ENCODE measurements at regions not wholly inside any gene's neighbourhood (a gene's known extent, or its start where the extent isn't known, plus 50 kb on each side); places are given as distances from the start of the nearest gene placed in this dataset.

DNA sequence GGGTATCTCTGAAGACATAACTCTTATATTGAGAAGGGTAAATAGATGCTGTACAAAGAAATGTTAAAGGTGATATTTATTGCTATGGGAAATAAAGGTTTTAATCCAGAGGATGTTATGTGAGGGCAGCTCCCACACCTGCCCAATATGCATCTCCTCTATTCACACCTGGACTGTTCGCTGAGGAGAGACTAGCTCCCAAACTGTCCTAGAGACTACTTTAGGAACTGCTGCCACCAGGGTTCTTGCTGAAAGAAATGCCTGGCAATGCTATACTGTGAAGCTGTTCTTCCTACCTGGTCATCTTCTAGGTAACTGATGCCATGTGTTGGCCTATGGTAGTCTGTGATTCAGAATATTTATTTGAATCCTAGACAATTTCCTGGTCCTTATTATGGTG lies 1421.5 kb upstream of the SPRY2 start:
- Histone ChIP-seq H2AFZ (ENCODE audit: insufficient read depth, low read depth, low read length, poor library complexity, severe bottlenecking) (no peak overlapping the region), H3K79me2 (ENCODE audit: control insufficient read depth, insufficient read depth, low read length) (no peaks in the 10 kb centered on the region), H3K27ac (ENCODE audit: low read length in 2 of 2) (no peak overlapping the region), H4K20me1 (ENCODE audit: control insufficient read depth, insufficient read depth, low read length, poor library complexity, severe bottlenecking) (no peaks in the 10 kb centered on the region), H3K4me1 (ENCODE audit: control insufficient read depth in 2 of 2, insufficient read depth in 2 of 2, low read length in 2 of 2) (no peaks in the 10 kb centered on the region), H3K9me3 (ENCODE audit: control extremely low read depth in 1 of 3, control insufficient read depth in 2 of 3, insufficient read depth in 1 of 3, low read length in 2 of 3) (peaks cover 0 to 6% (median 2%) of the 10 kb centered on the region in 3 donors), H3K4me2 (replicated peaks; ENCODE audit: low read depth, low read length, poor library complexity, severe bottlenecking) (no peak overlapping the region), H3K27me3 (replicated peaks in 1 of 4; ENCODE audit: control extremely low read depth in 1 of 4, control insufficient read depth in 3 of 4, insufficient read depth in 4 of 4, low read length in 3 of 4) (no peaks in the 10 kb centered on the region), H3K36me3 (replicated peaks in 1 of 2; ENCODE audit: control extremely low read depth in 1 of 2, control insufficient read depth in 1 of 2, extremely low read depth in 1 of 2, insufficient read depth in 2 of 2, low read length in 1 of 2) (no peaks in the 10 kb centered on the region), H3K9ac (ENCODE audit: low read length) (no peak overlapping the region), H3K4me3 (ENCODE audit: control extremely low read depth in 1 of 5, extremely low read depth in 1 of 5, insufficient read depth in 1 of 5, low read depth in 2 of 5, low read length in 4 of 5) (no peak overlapping the region)
- Mint-ChIP-seq H3K27me3 (no peaks in the 10 kb centered on the region), H3K4me1 (no peaks in the 10 kb centered on the region), H3K4me3 (no peak overlapping the region), H3K9me3 (ENCODE audit: insufficient read depth) (peaks cover 3% of the 10 kb centered on the region), H3K27ac (no peak overlapping the region)
- no peak for TF ChIP-seq EZH2 (IDR thresholded peaks at IDR 0.05; ENCODE audit: borderline replicate concordance, insufficient read depth, low read depth, low read length, poor library complexity, severe bottlenecking)
- TF ChIP-seq, protein P1, sequence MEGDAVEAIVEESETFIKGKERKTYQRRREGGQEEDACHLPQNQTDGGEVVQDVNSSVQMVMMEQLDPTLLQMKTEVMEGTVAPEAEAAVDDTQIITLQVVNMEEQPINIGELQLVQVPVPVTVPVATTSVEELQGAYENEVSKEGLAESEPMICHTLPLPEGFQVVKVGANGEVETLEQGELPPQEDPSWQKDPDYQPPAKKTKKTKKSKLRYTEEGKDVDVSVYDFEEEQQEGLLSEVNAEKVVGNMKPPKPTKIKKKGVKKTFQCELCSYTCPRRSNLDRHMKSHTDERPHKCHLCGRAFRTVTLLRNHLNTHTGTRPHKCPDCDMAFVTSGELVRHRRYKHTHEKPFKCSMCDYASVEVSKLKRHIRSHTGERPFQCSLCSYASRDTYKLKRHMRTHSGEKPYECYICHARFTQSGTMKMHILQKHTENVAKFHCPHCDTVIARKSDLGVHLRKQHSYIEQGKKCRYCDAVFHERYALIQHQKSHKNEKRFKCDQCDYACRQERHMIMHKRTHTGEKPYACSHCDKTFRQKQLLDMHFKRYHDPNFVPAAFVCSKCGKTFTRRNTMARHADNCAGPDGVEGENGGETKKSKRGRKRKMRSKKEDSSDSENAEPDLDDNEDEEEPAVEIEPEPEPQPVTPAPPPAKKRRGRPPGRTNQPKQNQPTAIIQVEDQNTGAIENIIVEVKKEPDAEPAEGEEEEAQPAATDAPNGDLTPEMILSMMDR (IDR thresholded peaks at IDR 0.05): no peak
- ChIA-PET POLR2A (no interaction called here), CTCF (no interaction called here)
- intact Hi-C loops (cut with micrococcal nuclease): no loop called here
- WGBS (ENCODE audit: insufficient coverage): 71% methylated on average over 1 of the region's 1 CpG
- ATAC-seq (ENCODE audit: low read depth): no peak
- no peak for DNase-seq

DNA sequence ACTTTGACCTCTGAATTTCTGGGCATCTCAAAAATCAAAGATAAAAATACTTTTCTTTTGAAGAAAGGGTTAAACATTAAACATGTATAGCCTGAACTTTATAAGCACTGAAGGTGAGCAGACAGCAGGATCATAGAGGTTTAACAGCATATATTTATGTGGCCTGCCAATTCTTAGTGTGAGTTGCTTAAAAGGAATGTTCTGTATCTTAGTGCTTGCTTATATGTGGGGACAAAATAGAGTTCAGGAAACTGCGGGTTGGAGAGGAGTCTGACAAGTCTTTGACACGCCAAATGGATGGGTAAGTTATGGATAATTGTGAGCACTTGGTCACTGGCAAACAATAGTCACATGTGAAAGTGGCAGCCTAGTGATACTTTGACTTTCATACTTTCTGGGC lies 1419.4 kb upstream of the SPRY2 start:
- H3K4me1 ChIP-seq (ENCODE audit: control insufficient read depth in 2 of 2, insufficient read depth in 2 of 2, low read length in 2 of 2): no peaks in the 10 kb centered on the region
- POLR2A ChIA-PET: no interaction called here
- WGBS (ENCODE audit: insufficient coverage): 100% methylated on average over 2 of the region's 2 CpGs

More for the DNA sequence above, 1419.4 kb upstream of the SPRY2 start:
- Mint-ChIP-seq H3K4me3 (no peak overlapping the region), H3K27ac (no peak overlapping the region), H3K9me3 (ENCODE audit: insufficient read depth) (peaks cover 2% of the 10 kb centered on the region), H3K27me3 (no peaks in the 10 kb centered on the region), H3K4me1 (no peaks in the 10 kb centered on the region)
- no peak overlapping the region for H3K9ac ChIP-seq (ENCODE audit: low read length)
- H3K9me3 ChIP-seq (ENCODE audit: control extremely low read depth in 1 of 3, control insufficient read depth in 2 of 3, insufficient read depth in 1 of 3, low read length in 2 of 3): peaks cover 0 to 6% (median 2%) of the 10 kb centered on the region in 3 donors
- no peaks in the 10 kb centered on the region for H3K36me3 ChIP-seq (replicated peaks in 1 of 2; ENCODE audit: control extremely low read depth in 1 of 2, control insufficient read depth in 1 of 2, extremely low read depth in 1 of 2, insufficient read depth in 2 of 2, low read length in 1 of 2)
- CTCF ChIA-PET: no interaction called here
- TF ChIP-seq, protein P1 (IDR thresholded peaks at IDR 0.05): no peak
- no peak for TF ChIP-seq EZH2 (IDR thresholded peaks at IDR 0.05; ENCODE audit: borderline replicate concordance, insufficient read depth, low read depth, low read length, poor library complexity, severe bottlenecking)
- DNase-seq: no peak
- no peak overlapping the region for H3K4me2 ChIP-seq (replicated peaks; ENCODE audit: low read depth, low read length, poor library complexity, severe bottlenecking)
- ATAC-seq (ENCODE audit: low read depth): no peak
- no peaks in the 10 kb centered on the region for H3K79me2 ChIP-seq (ENCODE audit: control insufficient read depth, insufficient read depth, low read length)
- H4K20me1 ChIP-seq (ENCODE audit: control insufficient read depth, insufficient read depth, low read length, poor library complexity, severe bottlenecking): no peaks in the 10 kb centered on the region
- H3K4me3 ChIP-seq (ENCODE audit: control extremely low read depth in 1 of 5, extremely low read depth in 1 of 5, insufficient read depth in 1 of 5, low read depth in 2 of 5, low read length in 4 of 5): no peak overlapping the region
- intact Hi-C loops (cut with micrococcal nuclease): no loop called here
- H3K27ac ChIP-seq (ENCODE audit: low read length in 2 of 2): no peak overlapping the region
- H2AFZ ChIP-seq (ENCODE audit: insufficient read depth, low read depth, low read length, poor library complexity, severe bottlenecking): no peak overlapping the region
- H3K27me3 ChIP-seq (replicated peaks in 1 of 4; ENCODE audit: control extremely low read depth in 1 of 4, control insufficient read depth in 3 of 4, insufficient read depth in 4 of 4, low read length in 3 of 4): no peaks in the 10 kb centered on the region
